NCI-H82 (cell line): ENCODE measurements at regions not wholly inside any gene's neighbourhood (a gene's known extent, or its start where the extent isn't known, plus 50 kb on each side); places are given as distances from the start of the nearest gene placed in this dataset.
"Not testable (repeated sequence)": the region's sequence is repeated elsewhere in the genome, so short reads cannot be mapped to it uniquely, and the experiment has no call there.

Source experiments
- DNase-seq: peaks from one replicate; lab custom pipeline; 2025; lab: John Stamatoyannopoulos, UW

DNA sequence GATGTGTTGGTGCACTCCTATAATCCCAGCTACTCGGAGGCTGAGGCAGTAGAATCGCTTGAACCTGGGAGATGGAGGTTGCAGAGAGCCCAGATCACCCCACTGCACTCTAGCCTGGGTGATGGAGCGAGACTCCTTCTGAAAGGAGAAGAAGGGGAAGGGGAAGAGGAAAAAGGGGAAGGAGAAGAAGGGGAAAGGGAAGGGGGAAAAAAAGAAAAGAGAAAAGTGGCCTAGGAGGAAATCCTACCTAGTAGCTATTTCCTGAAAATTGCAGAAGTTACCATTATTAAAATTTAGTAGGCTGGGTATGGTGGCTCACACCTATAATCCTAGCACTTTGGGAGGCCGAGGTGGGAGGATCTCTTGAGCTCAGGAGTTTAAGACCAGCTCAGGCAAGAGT is 67.4 kb downstream of the ARRDC3 start:
- no peak for DNase-seq

DNA sequence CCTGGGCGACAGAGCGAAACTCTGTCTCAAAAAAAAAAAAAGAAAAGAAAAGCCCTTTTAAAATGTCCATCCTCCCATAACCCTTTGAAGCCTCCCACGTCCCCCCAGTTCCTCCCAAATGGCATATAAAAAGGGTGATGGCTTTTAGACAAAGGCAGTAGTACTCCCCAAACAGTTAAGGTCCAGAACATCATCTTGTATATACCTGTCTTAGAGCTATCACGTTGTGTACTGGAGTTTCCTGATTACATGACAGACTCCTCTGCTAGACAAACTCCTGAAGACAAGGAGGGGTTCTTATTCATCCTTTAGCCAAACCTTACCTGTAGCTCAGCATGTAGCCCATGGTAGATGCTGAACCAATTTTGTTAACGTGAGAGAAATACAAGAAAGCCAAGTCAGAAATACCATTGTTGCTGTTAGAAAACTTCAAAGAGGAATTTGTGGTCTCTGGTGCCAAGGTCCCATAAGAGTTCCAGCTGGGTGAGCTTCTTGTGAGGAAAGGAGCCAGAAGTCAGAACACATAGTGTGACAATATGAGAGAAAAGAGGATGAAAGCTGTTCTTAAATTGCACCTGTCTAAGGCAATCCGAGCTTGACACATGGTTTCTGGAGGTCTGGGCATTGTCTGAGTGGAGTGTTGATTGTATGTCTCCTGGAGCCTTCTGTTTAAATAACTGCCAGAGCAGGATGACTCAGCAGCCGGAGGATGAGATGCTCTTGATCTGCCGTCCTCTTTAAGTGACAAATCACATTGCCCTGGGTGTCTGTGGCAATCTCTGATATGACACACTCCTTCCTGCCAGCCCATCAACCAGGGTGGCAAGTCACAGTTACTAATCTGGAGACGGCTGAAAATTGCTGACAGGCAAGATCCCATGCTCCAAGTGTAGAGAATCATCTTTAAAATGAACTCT is 69.1 kb downstream of the ARRDC3 start:
- DNase-seq: peak; percentile 63

DNA sequence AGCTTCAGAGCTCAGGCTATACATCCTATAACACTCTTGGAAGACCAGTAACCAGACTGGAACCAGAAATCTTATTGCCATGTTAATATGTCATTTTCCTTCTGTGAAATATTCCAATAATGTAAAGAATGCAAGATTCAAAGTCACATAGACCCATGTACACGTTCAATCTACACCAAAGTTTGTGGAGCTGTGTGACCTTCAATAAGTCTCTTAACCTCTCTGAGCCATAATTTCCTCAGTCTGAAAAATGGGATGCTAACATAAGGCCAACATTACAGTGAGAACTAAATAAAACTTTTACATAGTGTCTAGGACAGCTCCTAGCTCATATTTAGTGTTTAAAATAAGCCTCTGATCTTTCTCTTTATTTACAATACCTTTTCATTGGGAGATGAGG is 70.4 kb downstream of the ARRDC3 start:
- no peak for DNase-seq

DNA sequence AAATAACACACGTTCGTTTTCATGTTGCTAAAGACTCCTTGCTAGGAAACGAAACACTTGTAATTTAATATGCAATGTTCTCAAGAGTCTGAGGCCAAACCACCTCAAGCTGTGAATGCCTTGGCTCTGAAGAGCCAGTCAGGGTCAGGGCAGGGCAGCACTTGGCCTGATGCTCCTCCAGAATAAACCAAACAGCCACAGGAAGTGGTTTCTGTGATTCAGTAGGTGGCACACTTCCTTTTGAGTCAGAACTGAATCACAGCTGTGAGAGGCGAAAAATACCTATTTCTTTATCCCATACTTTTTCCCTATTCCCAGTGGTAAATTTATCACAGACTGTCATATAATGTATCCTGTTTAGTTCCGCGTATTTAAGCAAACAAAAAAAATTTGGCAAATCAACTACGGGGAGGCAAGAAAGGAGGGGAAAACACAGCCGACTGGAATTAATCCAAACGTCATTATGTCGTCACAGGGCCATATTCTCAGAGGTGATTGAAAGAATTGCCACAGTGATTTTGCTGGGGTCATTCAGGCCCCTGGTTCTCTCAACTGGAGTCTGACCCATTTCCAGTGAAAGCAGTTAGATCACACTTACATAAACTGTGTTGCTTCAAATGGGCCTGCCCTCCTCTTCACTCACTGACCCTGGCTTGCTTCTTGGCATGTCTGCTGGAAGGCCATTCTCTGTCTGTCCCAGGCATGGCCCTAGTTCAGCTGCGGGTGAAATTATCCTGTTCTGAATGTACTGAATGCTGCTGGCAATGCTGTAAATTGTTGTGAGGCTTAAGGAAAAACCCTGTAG is 71.2 kb downstream of the ARRDC3 start:
- no peak for DNase-seq

DNA sequence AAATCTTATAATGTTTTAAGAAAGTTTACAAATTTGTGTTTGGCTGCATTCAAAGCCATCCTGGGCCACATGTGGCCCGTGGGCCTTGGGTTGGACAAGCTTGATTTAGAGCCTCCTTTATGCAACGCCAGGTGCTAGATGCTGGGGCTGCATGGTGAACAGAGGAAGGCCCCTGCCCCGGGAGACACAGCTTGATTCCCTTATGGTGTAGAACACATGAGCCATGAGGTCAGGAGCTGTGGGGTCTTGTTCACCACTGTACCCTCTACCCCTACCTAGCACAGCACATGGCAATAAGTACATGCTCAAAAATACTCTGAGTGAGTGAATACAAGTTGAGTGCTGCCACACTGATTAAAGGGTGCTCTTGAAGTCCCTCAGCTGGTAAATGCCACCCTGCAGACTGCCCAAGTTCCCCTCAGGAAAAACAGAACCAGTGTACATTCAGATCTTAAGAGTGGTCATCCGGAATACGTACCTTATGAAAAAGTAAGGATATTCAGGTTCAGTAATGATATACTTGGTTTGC is 71.9 kb downstream of the ARRDC3 start:
- DNase-seq: no peak

DNA sequence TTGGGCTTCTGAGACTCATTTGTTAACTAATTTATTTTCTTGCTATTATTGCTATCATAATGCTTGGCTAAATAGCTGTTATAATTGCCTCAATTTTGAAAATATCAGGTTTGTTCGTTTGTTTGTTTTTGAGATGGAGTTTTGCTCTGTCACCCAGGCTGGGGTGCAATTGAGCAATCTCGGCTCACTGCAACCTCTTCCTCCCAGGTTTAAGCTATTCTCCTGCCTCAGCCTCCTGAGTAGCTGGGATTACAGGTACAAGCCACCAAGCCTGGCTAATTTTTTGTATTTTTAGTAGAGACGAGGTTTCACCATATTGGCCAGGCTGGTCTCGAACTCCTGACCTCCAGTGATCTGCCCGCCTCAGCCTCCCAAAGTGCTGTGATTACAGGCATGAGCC is 75.0 kb downstream of the ARRDC3 start:
- not testable (repeated sequence) for DNase-seq

DNA sequence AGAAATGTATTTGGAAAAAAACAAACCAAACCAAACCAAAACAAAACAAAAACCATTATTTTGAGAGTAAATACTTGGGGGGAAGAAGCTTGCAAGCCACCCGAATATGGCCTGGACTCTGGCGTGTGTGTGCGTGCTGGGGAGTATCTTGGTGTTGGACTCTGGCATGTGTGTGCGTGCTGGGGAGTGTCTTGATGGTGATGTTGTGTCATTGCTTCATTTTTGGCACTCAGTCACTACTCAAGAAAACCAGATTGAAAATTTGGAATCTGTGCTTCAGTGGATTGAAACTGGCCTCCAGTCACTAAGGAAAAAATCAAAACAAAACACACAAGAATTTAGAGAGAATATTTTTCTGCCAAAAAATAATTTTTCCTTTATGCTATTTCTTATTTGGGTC is 76.1 kb downstream of the ARRDC3 start:
- no peak for DNase-seq

DNA sequence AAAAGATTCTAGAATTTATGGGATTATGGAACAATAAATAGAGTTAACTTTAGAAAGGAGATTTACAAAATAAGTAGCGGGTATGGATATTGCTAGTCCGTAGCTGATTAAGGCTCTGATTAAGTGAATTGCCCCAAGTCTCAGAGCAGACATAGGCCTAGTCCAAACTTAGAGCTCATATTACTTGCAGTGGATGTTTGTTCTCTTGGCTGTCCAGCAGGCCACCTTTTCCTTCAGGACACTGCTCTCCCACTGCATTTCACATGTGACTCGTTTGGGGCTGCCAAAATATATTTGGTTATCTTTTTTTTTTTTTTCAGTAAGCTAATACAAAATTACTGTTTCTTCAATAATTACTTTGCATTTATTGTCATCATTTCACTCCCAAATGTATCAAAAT is 76.6 kb downstream of the ARRDC3 start:
- no peak for DNase-seq

DNA sequence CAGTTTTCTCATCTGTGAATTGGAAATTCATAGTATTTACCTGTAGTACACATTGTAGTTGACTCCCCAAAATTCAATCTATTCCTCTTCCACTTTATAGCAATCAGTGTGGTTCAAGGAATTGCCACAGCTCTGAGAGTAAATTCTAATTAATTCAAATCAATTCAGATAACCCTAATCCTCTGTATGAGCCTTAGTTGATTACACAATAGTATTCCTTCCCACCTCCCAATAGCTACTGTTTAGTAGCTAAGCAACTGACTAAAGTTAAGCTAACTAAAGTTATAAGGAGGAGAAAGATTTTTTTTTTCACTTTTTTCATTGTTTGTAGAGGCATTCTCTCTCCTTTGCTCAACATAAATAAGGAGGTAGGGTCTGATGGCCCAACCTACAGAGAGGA is 77.5 kb downstream of the ARRDC3 start:
- DNase-seq: no peak

DNA sequence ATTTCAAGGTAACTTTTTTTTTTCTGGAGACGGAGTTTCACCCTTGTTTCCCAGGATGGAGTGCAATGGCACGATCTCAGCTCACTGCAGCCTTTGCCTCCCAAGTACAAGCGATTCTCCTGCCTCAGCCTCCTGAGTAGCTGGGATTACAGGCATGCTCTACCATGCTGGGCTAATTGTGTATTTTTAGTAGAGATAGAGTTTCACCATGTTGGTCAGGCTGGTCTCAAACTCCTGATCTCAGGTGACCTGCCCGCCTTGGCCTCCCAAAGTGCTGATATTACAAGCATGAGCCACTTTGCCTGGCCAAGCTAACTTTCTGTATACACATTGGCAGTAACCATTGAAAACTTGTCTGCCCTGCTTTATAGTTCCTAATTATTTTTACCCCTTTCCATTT is 79.1 kb downstream of the ARRDC3 start:
- DNase-seq: not testable (repeated sequence)

DNA sequence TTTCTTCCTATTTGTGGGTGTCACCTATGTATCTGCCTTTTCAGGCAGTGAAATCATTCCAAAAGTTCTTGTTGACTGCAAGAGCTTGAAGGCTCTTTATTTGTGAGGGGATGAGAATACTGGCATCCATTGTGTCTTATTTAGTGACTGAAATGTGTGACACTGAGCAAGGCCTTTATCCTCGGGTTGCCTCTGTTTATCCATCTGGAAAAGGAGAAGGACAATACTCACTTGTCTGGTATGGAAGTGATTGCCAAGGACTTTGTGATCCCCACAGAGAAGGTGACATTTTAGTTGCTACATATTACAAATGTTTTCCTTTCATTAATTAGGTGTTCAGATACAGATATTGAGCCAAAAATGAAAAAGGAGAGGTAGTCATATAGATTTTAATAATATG is 80.2 kb downstream of the ARRDC3 start:
- no peak for DNase-seq

DNA sequence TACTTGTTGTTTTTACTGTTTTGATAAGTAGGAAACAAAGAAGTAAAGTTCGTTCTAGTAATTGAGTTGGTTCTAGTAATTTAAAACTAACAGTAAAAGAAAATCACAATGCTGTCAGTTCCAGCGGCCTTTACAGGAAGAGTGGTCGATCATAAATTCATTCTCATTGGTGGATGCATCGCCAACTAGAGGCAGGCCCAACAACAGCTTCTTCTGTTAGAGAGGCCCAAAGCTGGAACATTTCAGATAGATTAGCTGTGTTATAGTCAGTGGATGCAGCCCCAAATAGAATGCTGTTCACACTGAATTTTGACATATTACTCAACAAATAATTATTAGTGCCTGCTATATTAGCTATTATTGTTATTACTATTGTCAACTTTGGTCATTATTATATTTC is 80.8 kb downstream of the ARRDC3 start:
- DNase-seq: peak; percentile 22

DNA sequence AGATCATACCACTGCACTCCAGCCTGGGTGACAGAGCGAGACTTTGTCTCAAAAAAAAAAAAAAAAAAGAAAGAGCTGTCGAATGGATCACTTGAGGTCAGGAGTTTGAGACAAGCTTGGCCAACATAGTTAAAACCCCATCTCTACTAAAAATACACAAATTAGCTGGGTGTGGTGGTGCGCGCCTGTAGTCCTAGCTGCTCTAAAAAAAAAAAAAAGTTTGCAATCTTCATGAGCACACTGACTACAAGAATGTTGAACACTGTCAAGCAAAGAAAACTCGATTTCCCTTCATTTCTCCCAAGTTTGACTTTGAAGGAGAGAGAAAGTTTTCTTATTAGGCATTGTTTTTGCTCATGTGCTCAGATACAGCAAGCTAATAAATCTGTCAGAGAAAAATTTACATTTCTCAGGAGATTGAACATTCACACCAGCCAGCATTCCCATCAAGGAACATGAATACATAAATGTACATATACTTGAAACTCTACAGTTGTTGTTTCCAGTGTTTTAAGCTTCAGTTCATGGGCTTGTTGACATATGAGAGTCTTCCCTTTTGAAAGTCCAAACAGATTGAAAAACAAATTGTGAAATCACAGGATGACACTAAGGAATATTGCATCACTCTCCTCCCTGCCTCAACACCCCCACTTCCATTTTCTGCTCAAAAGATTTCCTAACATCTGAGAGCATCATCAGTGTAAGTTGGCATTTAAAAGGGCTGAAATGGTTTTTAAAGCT is 81.8 kb downstream of the ARRDC3 start:
- DNase-seq: no peak

DNA sequence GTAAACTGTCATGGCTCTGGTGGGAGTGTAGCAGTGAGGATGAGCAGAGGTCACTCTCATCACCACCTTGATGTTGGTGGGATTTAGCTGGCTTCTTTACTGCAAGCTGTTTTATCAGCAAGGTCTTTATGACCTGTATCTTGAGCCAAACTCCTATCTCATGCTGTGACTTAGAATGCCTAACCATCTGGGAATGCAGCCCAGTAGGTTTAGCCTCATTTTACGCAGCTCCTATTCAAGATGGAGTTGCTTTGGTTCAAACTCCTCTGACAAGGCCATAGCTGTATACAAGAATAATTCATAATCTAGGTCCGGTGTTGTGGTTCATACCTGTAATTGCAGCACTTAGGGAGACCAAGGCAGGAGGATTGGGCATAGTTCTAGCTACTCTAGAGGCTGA is 85.1 kb downstream of the ARRDC3 start:
- DNase-seq: no peak

DNA sequence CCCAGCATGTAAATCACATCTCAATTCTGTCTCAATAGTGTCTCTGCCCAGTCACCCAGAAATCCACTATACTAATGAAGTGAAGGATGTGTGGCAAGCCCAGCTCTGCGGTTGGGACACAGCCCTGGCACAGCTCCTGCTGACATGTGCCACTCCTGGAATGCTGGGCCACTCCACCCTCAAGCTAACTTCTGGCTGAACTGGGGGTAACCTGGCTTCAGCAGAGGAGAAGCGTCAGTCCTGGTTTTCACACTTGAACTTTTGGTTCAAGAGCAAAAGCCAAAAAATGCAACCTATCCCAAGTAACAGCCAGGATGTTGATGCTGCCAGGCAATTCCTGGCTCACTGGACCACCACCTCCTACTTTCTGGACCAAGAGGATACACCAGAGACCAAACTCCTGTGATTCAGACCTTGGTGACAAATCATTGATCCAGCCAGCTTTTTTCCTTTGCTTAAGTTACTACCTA is 86.4 kb downstream of the ARRDC3 start:
- no peak for DNase-seq

DNA sequence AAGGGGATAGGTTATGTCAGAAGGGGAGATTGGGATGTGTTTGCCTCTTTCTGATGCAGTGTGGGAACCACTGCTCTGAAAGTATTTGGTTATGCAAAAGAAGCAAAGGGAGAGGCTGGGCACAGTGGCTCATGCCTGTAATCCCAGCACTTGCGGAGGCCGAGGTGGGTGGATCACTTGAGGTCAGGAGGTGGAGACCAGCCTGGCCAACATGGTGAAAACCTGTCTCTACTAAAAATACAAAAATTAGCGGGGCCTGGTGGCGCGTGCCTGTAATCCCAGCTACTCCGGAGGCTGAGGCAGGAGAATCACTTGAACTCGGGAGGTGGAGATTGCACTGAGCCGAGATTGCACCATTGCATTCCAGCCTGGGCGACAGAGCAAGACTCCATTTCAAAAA is 87.0 kb downstream of the ARRDC3 start:
- not testable (repeated sequence) for DNase-seq

DNA sequence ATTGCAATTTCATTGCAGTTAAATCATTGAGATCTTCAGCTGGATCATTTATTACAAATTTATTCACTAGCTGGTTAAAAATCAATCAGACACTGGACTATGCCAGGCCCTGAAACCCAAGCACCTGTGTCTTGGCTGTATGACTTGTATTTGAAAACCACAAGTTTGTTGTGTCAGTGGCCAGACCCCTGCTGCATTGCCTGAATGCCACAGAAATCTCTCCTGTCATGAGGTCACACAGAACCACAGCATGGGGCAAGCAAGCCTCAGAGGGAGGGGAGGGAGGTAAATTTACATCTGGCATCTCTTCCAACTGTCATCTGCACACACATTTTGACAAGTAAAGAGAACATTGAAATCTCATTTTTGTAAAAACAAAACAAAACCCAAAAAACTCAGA is 90.0 kb downstream of the ARRDC3 start:
- no peak for DNase-seq

DNA sequence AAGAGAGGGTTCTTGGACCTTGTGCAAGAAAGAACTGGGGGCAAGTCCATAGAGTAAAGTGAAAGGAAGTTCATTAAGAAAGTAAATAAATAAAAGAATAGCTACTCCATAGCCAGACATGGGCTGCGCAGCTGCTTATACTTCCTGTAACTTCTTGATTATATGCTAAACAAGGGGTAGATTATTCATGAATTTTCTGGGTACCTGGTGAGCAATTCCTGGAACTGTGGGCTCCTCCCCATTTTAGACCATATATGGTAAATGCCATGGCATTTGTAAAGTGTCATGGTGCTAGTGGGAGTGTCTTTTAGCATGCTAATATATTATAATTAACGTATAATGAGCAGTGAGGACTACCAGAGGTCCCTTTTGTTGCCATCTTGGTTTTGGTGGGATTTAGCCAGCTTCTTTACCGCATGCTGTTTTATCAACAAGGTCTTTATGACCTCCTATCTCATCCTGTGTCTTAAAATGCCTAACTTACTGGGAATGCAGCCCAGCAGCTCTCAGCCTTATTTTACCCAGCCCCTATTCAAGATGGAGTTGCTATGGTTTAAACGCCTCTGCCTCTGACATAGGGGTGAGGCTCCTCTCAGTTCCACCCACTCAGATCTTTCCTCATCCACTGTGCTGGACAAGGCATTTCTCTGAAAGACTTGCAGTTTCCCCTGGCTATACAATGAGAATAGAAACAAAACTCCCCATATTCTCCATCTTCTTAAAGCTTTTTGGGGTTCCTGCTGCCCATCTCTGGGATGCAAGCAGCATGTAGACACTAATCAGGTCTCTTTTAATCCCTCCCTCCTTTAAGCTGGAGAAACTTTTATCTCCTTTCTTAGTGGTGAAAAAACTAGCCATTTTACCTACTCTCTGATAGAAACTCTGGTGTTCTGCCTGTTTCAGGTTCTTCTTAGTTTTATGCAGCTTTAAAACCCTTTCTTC is 91.2 kb downstream of the ARRDC3 start:
- no peak for DNase-seq

DNA sequence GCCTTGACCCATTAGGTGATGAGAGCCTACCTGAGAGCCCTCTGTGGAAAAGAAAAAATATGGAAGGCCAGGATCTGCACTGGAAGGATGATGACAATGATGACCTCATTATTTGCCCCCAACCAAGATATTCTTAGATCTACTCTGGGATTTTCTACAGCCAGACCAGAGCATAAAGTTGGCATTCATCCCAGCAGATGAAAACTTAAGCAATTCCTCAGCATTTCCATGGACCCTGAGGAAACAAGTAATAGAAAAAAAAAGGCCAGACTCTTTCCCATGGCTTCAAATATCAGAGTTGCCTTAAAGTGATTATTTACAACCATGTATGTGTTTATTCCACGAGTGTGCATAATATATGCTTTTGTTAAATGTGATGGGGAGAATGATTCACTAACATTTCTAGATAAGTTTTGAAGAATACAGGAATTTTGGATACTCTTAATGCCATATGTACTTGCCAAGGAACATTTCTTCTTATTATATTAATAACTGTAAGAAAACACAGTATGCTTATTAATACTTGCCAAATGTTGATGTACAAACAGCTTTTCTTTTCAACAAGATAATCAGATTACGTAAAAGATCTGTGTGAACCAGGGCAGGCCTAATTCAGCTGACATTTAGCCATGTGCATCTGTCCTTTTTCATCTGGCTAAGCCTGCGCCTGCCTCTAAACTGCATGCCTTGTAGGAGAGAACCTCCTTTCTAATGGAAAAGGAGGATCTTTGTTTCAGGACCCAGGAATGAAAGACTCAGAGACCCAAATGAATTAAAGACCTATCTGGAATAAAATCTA is 94.8 kb downstream of the ARRDC3 start:
- peak; percentile 72 for DNase-seq

DNA sequence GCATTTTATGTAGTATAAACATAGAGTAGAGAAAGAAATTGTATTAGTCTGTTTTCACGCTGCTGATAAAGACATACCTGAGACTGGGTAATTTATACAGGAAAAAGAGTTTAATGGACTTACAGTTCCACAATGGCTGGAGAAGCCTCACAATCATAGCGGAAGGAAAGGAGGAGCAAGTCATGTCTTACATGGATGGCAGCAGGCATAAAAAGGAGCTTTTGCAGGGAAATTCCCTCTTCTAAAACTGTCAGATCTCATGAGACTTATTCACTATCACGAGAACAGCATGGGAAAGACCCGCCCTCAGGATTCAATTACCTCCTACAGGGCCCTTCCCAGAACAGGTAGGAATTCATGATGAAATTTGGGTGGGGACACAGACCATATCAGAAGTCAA is 98.1 kb downstream of the ARRDC3 start:
- not testable (repeated sequence) for DNase-seq
